Esophagus (tissue), 2 donors: ENCODE measurements at regions not wholly inside any gene's neighbourhood (a gene's known extent, or its start where the extent isn't known, plus 50 kb on each side); places are given as distances from the start of the nearest gene placed in this dataset.

Source experiments
- H3K27ac ChIP-seq, 2 donors: one replicate each; pipeline ENCODE4 v1.5.1; 2013; ENCODE audit warnings: low read depth in 2 of 2, mild to moderate bottlenecking in 2 of 2, inconsistent platforms in 1 of 2, low read length in 1 of 2, moderate library complexity in 1 of 2
- H3K27me3 ChIP-seq, 2 donors: one replicate each; pipeline ENCODE4 v1.6.1; 2013; ENCODE audit warnings: low read length in 2 of 2, control low read depth in 1 of 2, mild to moderate bottlenecking in 1 of 2; ENCODE audit not compliant: insufficient read depth in 2 of 2, control insufficient read depth in 1 of 2
- H3K36me3 ChIP-seq, 2 donors: one replicate each; pipeline ENCODE4 v1.6.1; 2013; ENCODE audit warnings: low read length in 1 of 2; ENCODE audit not compliant: control insufficient read depth in 2 of 2, insufficient read depth in 2 of 2
- H3K4me1 ChIP-seq, 2 donors: one replicate each; pipeline ENCODE4 v1.6.1; 2013; ENCODE audit warnings: low read length in 1 of 2; ENCODE audit not compliant: control insufficient read depth in 2 of 2, insufficient read depth in 2 of 2
- H3K4me3 ChIP-seq, 2 donors: one replicate each; pipeline ENCODE4 v1.5.1; 2013; ENCODE audit warnings: low read length in 2 of 2, mild to moderate bottlenecking in 2 of 2, low read depth in 1 of 2, moderate library complexity in 1 of 2
- H3K9me3 ChIP-seq, 2 donors: one replicate each; pipeline ENCODE4 v1.6.1; 2013; ENCODE audit warnings: mild to moderate bottlenecking in 2 of 2, low read depth in 1 of 2, low read length in 1 of 2, moderate library complexity in 1 of 2; ENCODE audit not compliant: control insufficient read depth in 2 of 2, insufficient read depth in 1 of 2
- WGBS, 2 donors: extraction: QIAGEN DNeasy Blood & Tissue Kit; methylation state at CpG; one replicate each; pipeline ENCODE4 v1.1.7; 2013; 5-methylcytosine and 5-hydroxymethylcytosine counted together
- donor health status: healthy with polysubstance abuse.
- donor health status: Bipolar disorder and iron deficiency.

DNA sequence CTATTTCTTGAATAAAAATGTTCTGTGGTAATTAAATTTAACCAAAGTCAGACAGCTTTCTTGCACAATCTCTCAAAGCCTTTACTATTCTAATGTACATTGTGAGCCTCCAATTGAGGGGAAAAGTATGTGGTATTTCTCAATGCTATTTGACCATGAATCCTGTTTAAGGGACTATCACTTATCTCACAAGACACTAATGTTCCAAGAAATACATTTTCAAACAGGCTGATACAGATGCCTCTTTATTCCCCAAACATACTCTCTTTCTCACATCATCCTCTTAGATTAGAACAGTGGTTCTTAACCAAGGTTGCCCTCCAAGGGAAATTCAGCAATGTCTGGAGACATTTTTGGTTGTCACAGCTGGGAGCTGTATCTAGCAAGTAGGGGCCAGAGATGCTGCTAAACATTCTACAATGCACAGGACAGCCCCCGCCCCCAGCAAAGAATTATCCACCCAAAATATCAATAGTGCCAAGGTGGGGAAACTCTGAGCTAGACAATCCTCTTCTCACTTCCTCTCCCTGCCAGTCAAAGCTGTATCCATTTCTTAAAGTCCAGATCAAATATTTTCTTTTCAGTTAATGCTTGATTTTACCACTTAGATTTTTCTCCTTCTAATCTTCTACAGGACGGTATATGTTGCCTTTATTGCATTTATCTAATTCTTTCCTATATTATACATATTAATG is 129.2 kb upstream of the TRIM2 start:
- Histone ChIP-seq H3K27ac (no peak overlapping the region), H3K36me3 (no peaks in the 10 kb centered on the region), H3K4me3 (no peak overlapping the region), H3K9me3 (no peaks in the 10 kb centered on the region), H3K4me1 (no peaks in the 10 kb centered on the region), H3K27me3 (no peaks in the 10 kb centered on the region)
- WGBS, 2 donors = 86 to 89% methylated on average over 2 of the region's 2 CpGs

DNA sequence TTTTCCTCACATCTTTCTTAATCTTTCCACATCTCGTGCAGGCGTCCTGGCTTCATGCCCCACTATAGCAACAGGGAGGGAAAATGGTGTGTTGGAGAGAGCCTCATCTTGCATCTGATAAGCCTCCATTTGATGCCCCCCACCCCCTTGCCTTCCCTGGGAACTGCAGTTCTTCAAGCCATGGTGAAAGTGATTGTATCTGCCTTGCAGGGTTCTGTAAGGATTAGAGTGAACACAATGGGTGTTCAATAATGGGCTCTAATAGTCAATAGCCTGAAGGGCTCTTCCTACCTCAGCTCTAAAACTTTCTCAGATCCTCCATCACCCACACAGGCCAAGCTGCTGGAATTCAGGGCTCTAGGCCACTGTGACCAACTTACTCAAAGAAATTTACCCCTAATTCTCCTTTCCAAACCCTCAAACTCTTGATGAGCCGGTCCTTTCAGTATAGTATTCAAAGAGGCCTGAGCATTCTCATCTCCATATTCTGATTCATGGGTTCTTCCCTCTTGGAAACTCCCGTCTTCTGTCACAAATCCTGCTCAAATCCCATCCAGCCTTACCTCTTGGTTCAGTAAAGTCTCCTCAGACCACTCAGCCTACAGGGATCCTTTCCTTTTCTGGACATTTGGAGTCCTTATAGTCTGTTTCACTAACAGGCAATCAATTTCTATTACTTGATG is 128.3 kb upstream of the TRIM2 start:
- no peaks in the 10 kb centered on the region for H3K27me3 ChIP-seq
- 83 to 91% methylated on average over 4 of the region's 4 CpGs for WGBS, 2 donors
- H3K27ac ChIP-seq = no peak overlapping the region
- no peaks in the 10 kb centered on the region for H3K36me3 ChIP-seq
- H3K9me3 ChIP-seq = no peaks in the 10 kb centered on the region
- H3K4me3 ChIP-seq = no peak overlapping the region
- H3K4me1 ChIP-seq = no peaks in the 10 kb centered on the region

- H3K27me3 ChIP-seq = no peaks in the 10 kb centered on the region
- H3K27ac ChIP-seq = no peak overlapping the region
- WGBS, 2 donors = 92 to 93% methylated on average over 3 of the region's 3 CpGs
- H3K36me3 ChIP-seq = no peaks in the 10 kb centered on the region
- H3K4me1 ChIP-seq = peaks cover 0 to under 1% of the 10 kb centered on the region in 2 donors
- H3K9me3 ChIP-seq = no peaks in the 10 kb centered on the region
- no peak overlapping the region for H3K4me3 ChIP-seq
Observed at GRCh38 chr4:153076861-153077260, 127.4 kb upstream of the TRIM2 start.

GRCh38 chr4:153079857-153080391 is 124.3 kb upstream of the TRIM2 start:
- WGBS, 2 donors = 71 to 80% methylated on average over 6 of the region's 6 CpGs
- Histone ChIP-seq H3K4me3 (no peak overlapping the region), H3K4me1 (peaks cover 2 to 4% of the 10 kb centered on the region in 2 donors), H3K27me3 (no peaks in the 10 kb centered on the region), H3K27ac (no peak overlapping the region), H3K36me3 (no peaks in the 10 kb centered on the region), H3K9me3 (no peaks in the 10 kb centered on the region)

GRCh38 chr4:153081006-153081580 is 123.2 kb upstream of the TRIM2 start:
- Histone ChIP-seq H3K4me1 (peaks cover 2 to 4% of the 10 kb centered on the region in 2 donors), H3K4me3 (no peak overlapping the region), H3K27ac (no peak overlapping the region), H3K27me3 (no peaks in the 10 kb centered on the region), H3K9me3 (no peaks in the 10 kb centered on the region), H3K36me3 (no peaks in the 10 kb centered on the region)
- WGBS, 2 donors = 88 to 92% methylated on average over 7 of the region's 7 CpGs

DNA sequence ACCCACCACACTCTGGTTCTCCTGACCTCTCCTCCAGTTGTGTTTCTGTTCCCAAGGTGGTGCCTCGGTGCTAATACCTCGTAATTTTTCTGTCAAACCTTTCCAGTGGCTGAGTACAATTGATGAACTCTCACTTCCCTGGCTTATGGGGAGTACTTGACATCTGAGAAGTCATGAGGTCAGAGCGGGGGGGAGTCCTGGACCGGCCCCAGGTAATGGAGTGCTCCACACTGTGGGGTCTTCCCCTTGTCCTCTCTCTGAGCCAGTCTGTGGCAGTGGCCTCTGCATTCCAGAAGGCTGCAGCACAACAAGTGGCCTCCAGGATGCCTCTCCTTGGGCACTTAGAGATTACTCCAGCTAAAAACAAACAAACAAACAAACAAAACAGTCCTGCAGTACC is 122.5 kb upstream of the TRIM2 start:
- 86% methylated on average over 4 of the region's 4 CpGs for WGBS, 2 donors
- H3K4me3 ChIP-seq = no peak overlapping the region
- H3K27ac ChIP-seq = no peak overlapping the region
- H3K36me3 ChIP-seq = no peaks in the 10 kb centered on the region
- H3K27me3 ChIP-seq = no peaks in the 10 kb centered on the region
- no peaks in the 10 kb centered on the region for H3K9me3 ChIP-seq
- H3K4me1 ChIP-seq = peaks cover 2 to 4% of the 10 kb centered on the region in 2 donors

DNA sequence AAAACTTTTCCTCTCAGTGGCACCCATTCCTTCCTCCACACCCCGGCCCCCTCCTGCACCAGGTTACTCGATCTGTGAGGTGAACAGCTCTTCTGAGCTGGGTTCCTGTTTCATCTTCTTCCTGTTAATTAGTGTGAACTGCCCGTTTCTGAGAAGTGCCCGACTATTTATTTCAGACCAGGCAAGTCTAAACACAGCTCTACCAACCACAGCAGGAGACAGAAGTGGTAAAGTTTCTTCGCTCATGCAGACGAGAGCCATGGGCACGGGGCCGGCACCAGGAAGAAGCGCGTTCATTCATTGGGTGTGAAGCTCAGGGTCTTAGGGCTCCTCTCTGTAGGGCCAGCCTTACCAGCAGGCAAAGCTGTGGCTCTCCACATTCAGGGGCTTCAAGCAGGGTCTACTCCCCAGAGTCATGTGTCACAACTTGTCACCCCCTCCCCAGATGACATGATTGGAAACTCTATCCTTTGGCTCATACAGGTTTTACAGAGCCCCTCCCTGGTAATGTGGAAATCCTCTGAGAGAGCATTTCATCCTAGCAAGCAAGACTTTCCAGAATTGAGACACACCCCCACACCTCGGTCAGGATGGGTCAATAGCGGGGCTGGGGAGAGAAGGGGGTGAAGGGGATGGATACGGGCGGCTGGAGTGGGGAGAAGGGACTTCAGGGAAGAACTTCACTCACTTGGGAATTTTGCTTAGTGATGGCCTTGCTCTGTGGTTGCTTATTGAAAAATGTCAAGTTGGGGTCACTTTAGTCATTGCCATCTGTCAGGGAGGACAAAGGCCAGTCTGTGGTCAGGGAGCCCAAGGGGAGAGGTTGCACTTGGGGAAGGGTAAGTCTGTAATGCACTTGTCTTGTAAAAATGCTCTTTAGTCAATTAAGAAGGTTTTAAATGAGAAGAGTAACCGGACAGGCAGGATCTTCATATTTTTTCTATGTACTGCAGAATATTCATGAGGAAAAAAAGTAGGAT is 121.6 kb upstream of the TRIM2 start:
- Histone ChIP-seq H3K36me3 (no peaks in the 10 kb centered on the region), H3K27ac (no peak overlapping the region), H3K4me3 (no peak overlapping the region), H3K9me3 (no peaks in the 10 kb centered on the region), H3K4me1 (peaks cover 2 to 4% of the 10 kb centered on the region in 2 donors), H3K27me3 (no peaks in the 10 kb centered on the region)
- 57 to 67% methylated on average over 15 of the region's 15 CpGs for WGBS, 2 donors

DNA sequence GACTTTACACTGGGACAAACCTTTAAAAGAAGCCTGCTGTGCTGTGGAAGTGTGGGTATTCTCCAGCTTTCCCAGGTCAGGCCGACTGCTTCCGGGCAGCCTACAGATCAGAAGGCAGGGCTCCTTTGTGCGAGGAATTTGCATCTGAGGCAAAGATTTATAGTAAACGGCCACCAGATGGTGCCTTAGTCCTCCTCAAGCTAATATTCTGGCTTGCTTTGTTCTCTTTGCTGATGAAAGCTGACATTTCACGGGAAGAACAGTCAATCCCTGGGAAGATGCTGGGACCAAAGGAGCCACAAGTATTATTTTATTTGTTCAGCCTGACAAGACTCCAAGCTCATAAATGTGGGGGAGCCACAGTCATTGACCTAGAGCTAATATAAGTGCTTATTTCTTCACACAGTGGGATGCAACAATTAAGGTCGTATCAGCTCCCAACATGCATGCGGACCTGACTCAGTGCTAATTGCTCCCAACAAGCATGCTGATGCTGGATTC is 120.7 kb upstream of the TRIM2 start:
- H3K4me3 ChIP-seq = no peak overlapping the region
- H3K9me3 ChIP-seq = no peaks in the 10 kb centered on the region
- H3K36me3 ChIP-seq = no peaks in the 10 kb centered on the region
- peaks cover 2 to 4% of the 10 kb centered on the region in 2 donors for H3K4me1 ChIP-seq
- H3K27ac ChIP-seq = no peak overlapping the region
- WGBS, 2 donors = 18 to 22% methylated on average over 7 of the region's 7 CpGs
- no peaks in the 10 kb centered on the region for H3K27me3 ChIP-seq
